ENCODE measurements at regions not wholly inside any gene's neighbourhood (a gene's known extent, or its start where the extent isn't known, plus 50 kb on each side); places are given as distances from the start of the nearest gene placed in this dataset.

DNA sequence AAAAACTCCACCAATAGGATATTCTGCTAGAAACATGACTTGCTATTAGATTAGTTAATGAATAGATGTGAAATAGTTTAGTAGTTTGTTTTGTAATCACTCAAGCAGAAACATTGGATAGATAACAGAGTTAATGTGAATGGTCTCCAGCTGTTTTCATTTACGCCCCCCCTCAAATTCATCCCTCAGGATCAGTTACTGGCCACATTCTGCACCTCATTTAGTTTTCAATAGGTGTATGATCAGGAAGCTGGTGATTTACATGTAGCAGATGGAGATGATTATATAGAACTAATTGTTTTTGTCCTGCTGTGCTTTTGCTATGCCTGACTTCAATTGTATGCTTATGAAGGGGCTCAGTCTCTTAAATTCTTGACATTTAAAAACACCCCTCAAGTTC lies 759.0 kb downstream of the SLITRK6 start:
- TF ChIP-seq, protein P1, sequence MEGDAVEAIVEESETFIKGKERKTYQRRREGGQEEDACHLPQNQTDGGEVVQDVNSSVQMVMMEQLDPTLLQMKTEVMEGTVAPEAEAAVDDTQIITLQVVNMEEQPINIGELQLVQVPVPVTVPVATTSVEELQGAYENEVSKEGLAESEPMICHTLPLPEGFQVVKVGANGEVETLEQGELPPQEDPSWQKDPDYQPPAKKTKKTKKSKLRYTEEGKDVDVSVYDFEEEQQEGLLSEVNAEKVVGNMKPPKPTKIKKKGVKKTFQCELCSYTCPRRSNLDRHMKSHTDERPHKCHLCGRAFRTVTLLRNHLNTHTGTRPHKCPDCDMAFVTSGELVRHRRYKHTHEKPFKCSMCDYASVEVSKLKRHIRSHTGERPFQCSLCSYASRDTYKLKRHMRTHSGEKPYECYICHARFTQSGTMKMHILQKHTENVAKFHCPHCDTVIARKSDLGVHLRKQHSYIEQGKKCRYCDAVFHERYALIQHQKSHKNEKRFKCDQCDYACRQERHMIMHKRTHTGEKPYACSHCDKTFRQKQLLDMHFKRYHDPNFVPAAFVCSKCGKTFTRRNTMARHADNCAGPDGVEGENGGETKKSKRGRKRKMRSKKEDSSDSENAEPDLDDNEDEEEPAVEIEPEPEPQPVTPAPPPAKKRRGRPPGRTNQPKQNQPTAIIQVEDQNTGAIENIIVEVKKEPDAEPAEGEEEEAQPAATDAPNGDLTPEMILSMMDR (conservative IDR thresholded peaks at IDR 0.05; ENCODE audit: low read depth, low read length), result no peak
- TF ChIP-seq RAD21 (IDR thresholded peaks at IDR 0.05; ENCODE audit: low read length) (no peak), POLR2A (IDR thresholded peaks at IDR 0.05; ENCODE audit: low read depth, low read length) (no peak), RFX5 (IDR thresholded peaks at IDR 0.05; ENCODE audit: low read depth, low read length) (no peak), CHD1 (IDR thresholded peaks at IDR 0.05; ENCODE audit: low read depth, low read length) (no peak), NFE2L2 (IDR thresholded peaks at IDR 0.05; ENCODE audit: low read depth, low read length) (no peak), MAZ (IDR thresholded peaks at IDR 0.05; ENCODE audit: borderline replicate concordance, low read depth, low read length) (no peak), BHLHE40 (IDR thresholded peaks at IDR 0.05; ENCODE audit: low read depth, low read length) (no peak), CEBPB (IDR thresholded peaks at IDR 0.05; ENCODE audit: low read depth, low read length) (no peak)
- TF ChIP-seq, protein P2, sequence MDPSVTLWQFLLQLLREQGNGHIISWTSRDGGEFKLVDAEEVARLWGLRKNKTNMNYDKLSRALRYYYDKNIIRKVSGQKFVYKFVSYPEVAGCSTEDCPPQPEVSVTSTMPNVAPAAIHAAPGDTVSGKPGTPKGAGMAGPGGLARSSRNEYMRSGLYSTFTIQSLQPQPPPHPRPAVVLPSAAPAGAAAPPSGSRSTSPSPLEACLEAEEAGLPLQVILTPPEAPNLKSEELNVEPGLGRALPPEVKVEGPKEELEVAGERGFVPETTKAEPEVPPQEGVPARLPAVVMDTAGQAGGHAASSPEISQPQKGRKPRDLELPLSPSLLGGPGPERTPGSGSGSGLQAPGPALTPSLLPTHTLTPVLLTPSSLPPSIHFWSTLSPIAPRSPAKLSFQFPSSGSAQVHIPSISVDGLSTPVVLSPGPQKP (IDR thresholded peaks at IDR 0.05; ENCODE audit: borderline replicate concordance, low read depth, low read length), result no peak
- TF ChIP-seq, protein P3, sequence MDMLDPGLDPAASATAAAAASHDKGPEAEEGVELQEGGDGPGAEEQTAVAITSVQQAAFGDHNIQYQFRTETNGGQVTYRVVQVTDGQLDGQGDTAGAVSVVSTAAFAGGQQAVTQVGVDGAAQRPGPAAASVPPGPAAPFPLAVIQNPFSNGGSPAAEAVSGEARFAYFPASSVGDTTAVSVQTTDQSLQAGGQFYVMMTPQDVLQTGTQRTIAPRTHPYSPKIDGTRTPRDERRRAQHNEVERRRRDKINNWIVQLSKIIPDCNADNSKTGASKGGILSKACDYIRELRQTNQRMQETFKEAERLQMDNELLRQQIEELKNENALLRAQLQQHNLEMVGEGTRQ (IDR thresholded peaks at IDR 0.05; ENCODE audit: low read depth, low read length), result no peak

Data from IMR-90 (cell line).